ENCODE measurements at regions not wholly inside any gene's neighbourhood (a gene's known extent, or its start where the extent isn't known, plus 50 kb on each side); places are given as distances from the start of the nearest gene placed in this dataset.

GRCh38 chr5:8381972-8382371 lies 513.0 kb downstream of the MTRR start:
- H4K20me1 ChIP-seq (ENCODE audit: insufficient read depth) = no peaks in the 10 kb centered on the region
- ATAC-seq = no peak
- no peak for DNase-seq (ENCODE audit: low read depth, low spot score)
- H3K27me3 ChIP-seq (ENCODE audit: insufficient read depth, low read length) = no peaks in the 10 kb centered on the region
- no peaks in the 10 kb centered on the region for H3K4me1 ChIP-seq (ENCODE audit: control insufficient read depth in 1 of 2, insufficient read depth in 2 of 2, low read length in 2 of 2)
- H3K79me2 ChIP-seq (ENCODE audit: insufficient read depth, low read length) = no peaks in the 10 kb centered on the region
- H3K27ac ChIP-seq (ENCODE audit: low read depth, low read length) = no peak overlapping the region
- no peaks in the 10 kb centered on the region for H3K36me3 ChIP-seq (ENCODE audit: control insufficient read depth in 1 of 2, insufficient read depth in 2 of 2, low read length in 2 of 2)
- CTCF ChIA-PET = no interaction called here
- no peak overlapping the region for H2AFZ ChIP-seq (ENCODE audit: low read depth, low read length, poor library complexity, severe bottlenecking)
- no TSS peak for BruUV-seq (replicated peaks)
- H3K9ac ChIP-seq (ENCODE audit: low read length) = no peak overlapping the region
- RAD21 ChIA-PET (ENCODE audit: low non-redundant PET in 1 of 2, low total read pairs in 2 of 2, uncharacterized antibody in 2 of 2, unreplicated experiment in 2 of 2) = no interaction called here
- H3K4me2 ChIP-seq (ENCODE audit: low read length) = no peak overlapping the region
- H3K4me3 ChIP-seq (replicated peaks in 1 of 2; ENCODE audit: low read depth in 1 of 2, low read length in 2 of 2) = no peak overlapping the region
- intact Hi-C loops (cut with micrococcal nuclease) = no loop called here
- TF ChIP-seq ZBTB33 (IDR thresholded peaks at IDR 0.05; ENCODE audit: extremely low read depth, insufficient replicate concordance, low read length) (no peak), CTCF (IDR thresholded peaks at IDR 0.05 in 2 of 3, conservative IDR thresholded peaks at IDR 0.05 in 1 of 3; ENCODE audit: borderline replicate concordance in 1 of 3, insufficient read depth in 1 of 3, low read depth in 2 of 3, low read length in 2 of 3) (no peak), EZH2phosphoT487 (IDR thresholded peaks at IDR 0.05; ENCODE audit: borderline replicate concordance) (no peak), CBX3 (IDR thresholded peaks at IDR 0.05; ENCODE audit: low read depth) (no peak), POLR2AphosphoS5 (IDR thresholded peaks at IDR 0.05; ENCODE audit: low read depth, low read length) (no peak), POLR2A (IDR thresholded peaks at IDR 0.05; ENCODE audit: borderline replicate concordance, extremely low read depth, insufficient read depth, insufficient read length) (no peak), YY1 (IDR thresholded peaks at IDR 0.05; ENCODE audit: extremely low read depth, insufficient replicate concordance, low read depth, low read length) (no peak), EZH2 (IDR thresholded peaks at IDR 0.05) (no peak), ATF3 (IDR thresholded peaks at IDR 0.05) (no peak), SIN3A (IDR thresholded peaks at IDR 0.05; ENCODE audit: low read depth) (no peak)
- H3K9me3 ChIP-seq (ENCODE audit: control insufficient read depth in 1 of 2, insufficient read depth in 1 of 2, low read depth in 1 of 2, low read length in 2 of 2) = peaks cover 11 to 28% of the 10 kb centered on the region in 2 experiments; a peak in 2 of 4 replicates
- POLR2A ChIA-PET = no interaction called here
- H3K9me2 ChIP-seq (ENCODE audit: insufficient read depth) = no peaks in the 10 kb centered on the region
